ENCODE measurements at regions not wholly inside any gene's neighbourhood (a gene's known extent, or its start where the extent isn't known, plus 50 kb on each side); places are given as distances from the start of the nearest gene placed in this dataset.

- DNase-seq (ENCODE audit: low read depth, low spot score) (no peak), FAIRE-seq (no peak)
- BruUV-seq (replicated peaks) = no TSS peak
- dilution Hi-C loops (cut with MboI; ENCODE audit: extremely low pct_ligation_motif_present, low sequenced_read_pairs) = no loop called here
- Histone ChIP-seq H4K20me1 (replicated peaks; ENCODE audit: control insufficient read depth, extremely low read depth, insufficient read depth, low read length) (no peaks in the 10 kb centered on the region), H3K79me2 (ENCODE audit: control insufficient read depth, insufficient read depth, low read length) (no peaks in the 10 kb centered on the region), H3K4me1 (ENCODE audit: control insufficient read depth, extremely low read depth, insufficient read depth, low read length) (no peaks in the 10 kb centered on the region), H3K36me3 (ENCODE audit: control insufficient read depth in 2 of 2, extremely low read depth in 1 of 2, insufficient read depth in 2 of 2, low read length in 2 of 2) (no peaks in the 10 kb centered on the region), H3K9ac (replicated peaks; ENCODE audit: extremely low read depth, insufficient read depth, low read length) (no peak overlapping the region), H3K9me3 (replicated peaks; ENCODE audit: control insufficient read depth, insufficient read depth, low read length) (peaks cover 2% of the 10 kb centered on the region), H3K9me1 (replicated peaks; ENCODE audit: control insufficient read depth, extremely low read depth, insufficient read depth, low read length) (no peaks in the 10 kb centered on the region), H3K27ac (ENCODE audit: insufficient read depth, low read depth, low read length) (no peak overlapping the region), H3K27me3 (ENCODE audit: control insufficient read depth in 2 of 2, insufficient read depth in 2 of 2, low read length in 2 of 2) (no peaks in the 10 kb centered on the region), H2AFZ (ENCODE audit: low read depth, low read length) (no peak overlapping the region), H3K4me3 (replicated peaks in 1 of 3; ENCODE audit: insufficient read depth in 1 of 3, low read depth in 1 of 3, low read length in 3 of 3) (no peak overlapping the region), H3K4me2 (ENCODE audit: insufficient read depth, low read length) (no peak overlapping the region)
- CTCF ChIA-PET = no interaction called here
- POLR2A ChIA-PET = no interaction called here
- intact Hi-C loops (cut with micrococcal nuclease) = no loop called here
- TF ChIP-seq POLR2A (IDR thresholded peaks at IDR 0.05; ENCODE audit: low read depth, low read length) = no peak
Measured at GRCh38 chr11:97078443-97078842, 688.6 kb downstream of the JRKL start.

DNA sequence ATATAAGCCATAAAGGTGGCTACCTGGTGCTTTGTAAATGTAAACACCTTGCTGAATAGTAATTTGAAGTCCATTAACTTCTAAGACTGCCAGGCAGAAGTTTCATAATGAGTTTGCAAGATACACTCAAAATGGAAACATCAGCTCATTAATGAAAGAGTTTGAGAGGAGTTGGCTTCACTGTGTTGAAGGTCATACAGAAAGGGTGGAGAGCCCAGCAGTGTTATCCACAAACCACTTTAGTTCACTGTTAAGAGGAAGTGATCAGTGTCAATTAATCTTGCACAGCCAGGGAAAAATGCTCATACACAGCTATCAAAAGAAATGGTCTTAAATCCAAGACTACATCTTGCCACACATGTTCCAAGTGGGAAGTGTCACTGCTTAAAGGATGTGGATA lies 689.4 kb downstream of the JRKL start:
- no peaks in the 10 kb centered on the region for H3K27me3 ChIP-seq (ENCODE audit: control insufficient read depth in 2 of 2, insufficient read depth in 2 of 2, low read length in 2 of 2)
- dilution Hi-C loops (cut with MboI; ENCODE audit: extremely low pct_ligation_motif_present, low sequenced_read_pairs) (no loop called here), intact Hi-C loops (cut with micrococcal nuclease) (no loop called here)
- H3K4me1 ChIP-seq (ENCODE audit: control insufficient read depth, extremely low read depth, insufficient read depth, low read length) = no peaks in the 10 kb centered on the region
- H3K4me2 ChIP-seq (ENCODE audit: insufficient read depth, low read length) = no peak overlapping the region
- H3K4me3 ChIP-seq (replicated peaks in 1 of 3; ENCODE audit: insufficient read depth in 1 of 3, low read depth in 1 of 3, low read length in 3 of 3) = no peak overlapping the region
- BruUV-seq (replicated peaks) = no TSS peak
- ChIA-PET CTCF (no interaction called here), POLR2A (no interaction called here)
- TF ChIP-seq POLR2AphosphoS5 (IDR thresholded peaks at IDR 0.05; ENCODE audit: insufficient read depth, low read depth, low read length) = no peak
- TF ChIP-seq CTCF (IDR thresholded peaks at IDR 0.05; ENCODE audit: extremely low read depth in 1 of 2, insufficient read depth in 1 of 2, low read depth in 1 of 2, low read length in 2 of 2) = no peak
- TF ChIP-seq MAX (IDR thresholded peaks at IDR 0.05; ENCODE audit: insufficient read depth, insufficient read length) = no peak
- no peak for TF ChIP-seq POLR2A (IDR thresholded peaks at IDR 0.05; ENCODE audit: low read depth, low read length)
- no peak for TF ChIP-seq EZH2 (IDR thresholded peaks at IDR 0.05; ENCODE audit: borderline replicate concordance, low read depth, low read length, severe bottlenecking)
- no peak for TF ChIP-seq FOS (IDR thresholded peaks at IDR 0.05; ENCODE audit: borderline replicate concordance, insufficient read depth, low read length)
- TF ChIP-seq GATA2 (IDR thresholded peaks at IDR 0.05; ENCODE audit: insufficient read depth, insufficient read length, low read depth, low read length) = no peak
- no peak for TF ChIP-seq MYC (IDR thresholded peaks at IDR 0.05; ENCODE audit: low read depth, low read length)
- TF ChIP-seq JUN (IDR thresholded peaks at IDR 0.05; ENCODE audit: borderline replicate concordance, insufficient read depth, insufficient read length, low read depth) = no peak
- no peaks in the 10 kb centered on the region for H3K79me2 ChIP-seq (ENCODE audit: control insufficient read depth, insufficient read depth, low read length)
- H3K9me3 ChIP-seq (replicated peaks; ENCODE audit: control insufficient read depth, insufficient read depth, low read length) = peaks cover 2% of the 10 kb centered on the region
- no peaks in the 10 kb centered on the region for H3K36me3 ChIP-seq (ENCODE audit: control insufficient read depth in 2 of 2, extremely low read depth in 1 of 2, insufficient read depth in 2 of 2, low read length in 2 of 2)
- no peak overlapping the region for H3K9ac ChIP-seq (replicated peaks; ENCODE audit: extremely low read depth, insufficient read depth, low read length)
- H3K27ac ChIP-seq (ENCODE audit: insufficient read depth, low read depth, low read length) = no peak overlapping the region
- no peak overlapping the region for H2AFZ ChIP-seq (ENCODE audit: low read depth, low read length)
- no peaks in the 10 kb centered on the region for H3K9me1 ChIP-seq (replicated peaks; ENCODE audit: control insufficient read depth, extremely low read depth, insufficient read depth, low read length)
- FAIRE-seq = no peak
- no peak for DNase-seq (ENCODE audit: low read depth, low spot score)
- no peaks in the 10 kb centered on the region for H4K20me1 ChIP-seq (replicated peaks; ENCODE audit: control insufficient read depth, extremely low read depth, insufficient read depth, low read length)

Measured in endothelial cell of umbilical vein (primary cell).